D721Med (cell line): ENCODE measurements at regions not wholly inside any gene's neighbourhood (a gene's known extent, or its start where the extent isn't known, plus 50 kb on each side); places are given as distances from the start of the nearest gene placed in this dataset.

ENCODE experiments used
- DNase-seq: peaks from one replicate; pipeline ENCODE4 v3.0.0; 2011; ENCODE audit warnings: low spot score; ENCODE audit not compliant: insufficient read length
- FAIRE-seq: peaks from 2 replicates; lab custom pipeline; 2011; peaks lifted over from hg19 to GRCh38; lab: Jason Lieb, UNC
- CTCF ChIP-seq: IDR thresholded peaks from 2 replicates; pipeline ENCODE4 v1.5.1; 2012; ENCODE audit warnings: mild to moderate bottlenecking, control low read depth; ENCODE audit not compliant: insufficient read depth; ENCODE audit errors: missing control alignments

- FAIRE-seq: no peak
- no peak for DNase-seq
- no peak for TF ChIP-seq CTCF
Observed at GRCh38 chr5:118450554-118451332, 537.6 kb downstream of the DTWD2 start.

DNA sequence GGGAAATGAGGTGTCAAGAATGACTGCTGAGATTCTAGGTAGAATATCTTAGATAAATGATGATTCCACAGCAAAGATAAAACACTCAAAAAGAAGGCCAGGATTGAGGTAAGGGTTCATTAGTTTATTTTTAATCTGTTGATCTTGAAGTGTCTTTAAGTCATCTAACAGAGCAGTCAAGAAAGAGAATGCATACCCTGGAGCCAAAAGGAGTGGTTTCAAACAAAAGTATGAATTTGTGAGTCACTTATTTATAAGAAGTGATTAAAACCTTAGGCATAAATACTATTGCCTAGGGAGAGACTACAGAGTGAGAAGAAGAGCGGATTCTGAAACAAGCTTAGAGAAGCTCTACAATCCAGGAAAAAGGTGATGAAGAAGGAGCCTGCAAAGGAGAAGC, 541.0 kb downstream of the DTWD2 start:
- TF ChIP-seq CTCF: no peak
- DNase-seq (no peak), FAIRE-seq (no peak)

DNA sequence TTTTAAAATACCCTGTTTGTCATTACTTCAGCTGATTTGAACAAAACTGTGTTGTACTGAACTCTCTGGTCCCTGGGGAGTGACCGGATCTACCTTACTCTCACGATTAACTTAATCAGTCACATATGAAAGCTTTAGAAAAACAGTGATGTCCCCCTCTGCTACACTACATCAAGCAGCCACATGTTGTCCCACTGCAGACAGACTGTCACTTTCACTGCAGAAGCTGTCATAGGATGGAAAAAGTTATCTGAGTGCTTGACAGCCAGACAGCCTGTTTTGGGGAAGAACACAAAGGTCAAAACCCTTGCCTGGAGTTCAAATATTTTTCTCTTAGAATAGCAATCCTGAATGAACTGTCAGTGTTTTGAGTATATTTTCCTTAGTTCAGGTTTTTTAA, 546.4 kb downstream of the DTWD2 start:
- no peak for DNase-seq
- no peak for FAIRE-seq
- no peak for TF ChIP-seq CTCF

GRCh38 chr5:118441034-118441433, 547.3 kb downstream of the DTWD2 start:
- TF ChIP-seq CTCF: no peak
- FAIRE-seq (no peak), DNase-seq (no peak)

DNA sequence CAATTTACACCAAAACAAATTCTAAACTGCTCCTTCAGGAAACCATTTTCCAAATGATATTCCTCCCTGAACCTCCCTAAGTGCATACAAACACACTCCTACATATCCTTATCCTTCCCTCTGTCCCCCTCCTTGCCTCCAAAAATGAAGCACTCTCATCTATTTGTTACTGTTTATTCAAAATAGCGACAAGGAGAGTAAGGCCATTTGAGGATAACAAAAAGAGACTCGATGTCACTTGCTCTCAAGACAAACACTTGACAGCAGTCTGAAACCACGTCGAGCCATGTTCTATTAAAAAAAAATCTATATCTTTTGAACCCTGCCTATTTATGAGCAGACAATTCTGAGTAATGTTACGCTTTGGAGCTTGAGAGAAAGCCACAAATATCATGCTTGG, 547.9 kb downstream of the DTWD2 start:
- FAIRE-seq: no peak
- no peak for TF ChIP-seq CTCF
- no peak for DNase-seq

DNA sequence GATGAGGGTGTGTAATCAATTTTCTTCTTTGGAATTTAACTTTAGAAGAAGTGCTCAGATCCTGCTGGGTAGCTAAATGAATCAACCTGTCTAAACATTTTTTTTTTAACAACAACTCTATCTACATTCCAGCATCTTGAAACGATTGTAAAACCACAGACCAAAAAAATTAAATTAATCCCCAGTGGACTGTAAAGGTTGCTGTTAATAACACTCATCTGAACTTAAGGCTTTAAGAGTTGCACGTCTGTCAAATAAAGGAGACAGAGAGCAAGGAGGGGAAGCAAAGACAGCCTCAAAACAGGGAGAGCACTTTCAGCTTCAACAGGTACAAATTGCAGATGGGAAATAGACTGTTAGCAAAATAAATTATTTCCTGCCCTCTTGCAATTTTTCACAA, 548.5 kb downstream of the DTWD2 start:
- TF ChIP-seq CTCF: no peak
- FAIRE-seq (no peak), DNase-seq (no peak)

DNA sequence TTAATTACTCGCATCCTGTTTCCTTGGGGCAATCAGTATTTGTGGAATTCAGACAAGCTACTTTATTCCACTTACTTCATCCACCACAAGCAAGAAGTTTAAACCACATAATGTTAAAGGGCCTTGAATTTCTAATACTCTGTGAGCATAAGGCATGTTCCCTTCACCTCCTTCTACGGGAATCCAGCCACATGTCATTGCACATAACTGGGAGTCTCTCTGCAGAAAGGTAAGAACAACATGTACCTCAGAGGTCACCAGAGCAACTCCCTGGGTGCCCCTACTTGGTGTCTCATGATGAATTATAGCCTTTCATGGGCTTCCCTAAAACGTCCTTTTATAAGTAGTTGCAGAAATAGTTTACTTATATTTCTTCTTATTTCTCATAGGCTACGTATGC, 553.2 kb downstream of the DTWD2 start:
- FAIRE-seq: no peak

More for the DNA sequence above, 553.2 kb downstream of the DTWD2 start:
- no peak for DNase-seq
- TF ChIP-seq CTCF: no peak
